Neural progenitor cell (in vitro differentiated cells): ENCODE measurements at regions not wholly inside any gene's neighbourhood (a gene's known extent, or its start where the extent isn't known, plus 50 kb on each side); places are given as distances from the start of the nearest gene placed in this dataset.
"Not testable (repeated sequence)": the region's sequence is repeated elsewhere in the genome, so short reads cannot be mapped to it uniquely, and the experiment has no call there.

Experiments used
- DNase-seq: peaks from one replicate; pipeline ENCODE4 v3.0.0-alpha.2; 2016; ENCODE audit warnings: low spot score
- H2AFZ ChIP-seq: fragments of 200-600 bp; sonication (generic); replicated peaks from 2 replicates; pipeline ENCODE4 v1.6.1; 2016; ENCODE audit warnings: antibody characterized with exemption
- H3F3A ChIP-seq: fragments of 200-600 bp; sonication (generic); 2 replicates; pipeline ENCODE4 v1.6.1; 2016; ENCODE audit warnings: antibody characterized with exemption, low read depth
- H3K27ac ChIP-seq: fragments of 200-600 bp; sonication (generic); 2 replicates; pipeline ENCODE4 v1.5.1; 2016; ENCODE audit warnings: mild to moderate bottlenecking
- H3K27me3 ChIP-seq: fragments of 200-600 bp; sonication (generic); 2 replicates; pipeline ENCODE4 v1.6.1; 2016; ENCODE audit warnings: mild to moderate bottlenecking, moderate library complexity
- H3K36me3 ChIP-seq: fragments of 200-600 bp; sonication (generic); 2 replicates; pipeline ENCODE4 v1.5.1; 2016
- H3K4me1 ChIP-seq: fragments of 200-600 bp; sonication (generic); 2 replicates; pipeline ENCODE4 v1.6.1; 2016; ENCODE audit warnings: mixed run types
- H3K4me2 ChIP-seq: fragments of 200-600 bp; sonication (generic); 2 replicates; pipeline ENCODE4 v1.6.1; 2016
- H3K4me3 ChIP-seq: fragments of 200-600 bp; sonication (generic); 2 replicates; pipeline ENCODE4 v1.5.1; 2016
- H3K79me2 ChIP-seq: fragments of 200-600 bp; sonication (generic); 2 replicates; pipeline ENCODE4 v1.6.1; 2016; ENCODE audit warnings: low read depth
- H3K9ac ChIP-seq: fragments of 200-600 bp; sonication (generic); 2 replicates; pipeline ENCODE4 v1.6.1; 2016
- H3K9me3 ChIP-seq: fragments of 200-600 bp; sonication (generic); 2 replicates; pipeline ENCODE4 v1.5.1; 2016; ENCODE audit warnings: low read depth
- H4K20me1 ChIP-seq: fragments of 200-600 bp; sonication (generic); 2 replicates; pipeline ENCODE4 v1.6.1; 2016; ENCODE audit warnings: low read depth
- H3K27ac Mint-ChIP-seq: 3 replicates; pipeline ENCODE4 v1.8.0; 2021; ENCODE audit warnings: mixed read lengths
- H3K27me3 Mint-ChIP-seq: 2 replicates; pipeline ENCODE4 v1.8.0; 2022; ENCODE audit warnings: low read depth, mild to moderate bottlenecking, inconsistent platforms, moderate library complexity, mixed read lengths; ENCODE audit not compliant: insufficient read depth
- H3K36me3 Mint-ChIP-seq: 3 replicates; pipeline ENCODE4 v1.8.0; 2021; ENCODE audit warnings: mixed read lengths
- H3K4me1 Mint-ChIP-seq: 3 replicates; pipeline ENCODE4 v1.8.0; 2021; ENCODE audit warnings: mixed read lengths
- H3K4me3 Mint-ChIP-seq: 3 replicates; pipeline ENCODE4 v1.8.0; 2021; ENCODE audit warnings: mild to moderate bottlenecking, moderate library complexity, mixed read lengths
- H3K9me3 Mint-ChIP-seq: 3 replicates; pipeline ENCODE4 v1.8.0; 2020; ENCODE audit warnings: mixed read lengths
- EZH2 ChIP-seq: fragments of 200-600 bp; sonication (generic); IDR thresholded peaks from 2 replicates; pipeline ENCODE4 v1.6.1; 2017; ENCODE audit warnings: antibody characterized with exemption, mild to moderate bottlenecking, moderate library complexity
- EZH2phosphoT487 ChIP-seq: fragments of 200-600 bp; sonication (generic); IDR thresholded peaks from 2 replicates; pipeline ENCODE4 v1.6.1; 2017; ENCODE audit warnings: antibody characterized with exemption
- TF ChIP-seq, protein P1 (sequence below): fragments of 200-600 bp; sonication (generic); IDR thresholded peaks from 2 replicates; pipeline ENCODE4 v1.5.1; 2017; ENCODE audit warnings: antibody characterized with exemption, mild to moderate bottlenecking

- H3K27ac Mint-ChIP-seq, result no peak overlapping the region
These were observed 129.4 kb downstream of the TFCP2L1 start for GRCh38 chr2:121155502-121156056.

GRCh38 chr2:121157481-121157880 is 127.5 kb downstream of the TFCP2L1 start:
- H3K9me3 Mint-ChIP-seq, result peaks cover 33% of the 10 kb centered on the region
- not testable (repeated sequence) for H3F3A ChIP-seq, H3K4me3 Mint-ChIP-seq, H3K4me3 ChIP-seq, H3K27ac Mint-ChIP-seq, H3K4me1 ChIP-seq, H3K27ac ChIP-seq, H4K20me1 ChIP-seq, H2AFZ ChIP-seq, H3K9me3 ChIP-seq, H3K9ac ChIP-seq, H3K36me3 Mint-ChIP-seq, H3K36me3 ChIP-seq, DNase-seq, H3K4me1 Mint-ChIP-seq, H3K27me3 Mint-ChIP-seq, H3K4me2 ChIP-seq, H3K27me3 ChIP-seq, H3K79me2 ChIP-seq

More at GRCh38 chr2:121155502-121156056, 129.4 kb downstream of the TFCP2L1 start:
- H3K9ac ChIP-seq, result no peak overlapping the region
- H3K79me2 ChIP-seq, result no peaks in the 10 kb centered on the region
- H3K4me2 ChIP-seq, result no peak overlapping the region
- no peak overlapping the region for H2AFZ ChIP-seq
- no peaks in the 10 kb centered on the region for H3F3A ChIP-seq
- no peaks in the 10 kb centered on the region for H3K36me3 ChIP-seq
- peaks cover 2% of the 10 kb centered on the region for H3K4me1 Mint-ChIP-seq
- H3K4me3 Mint-ChIP-seq, result no peak overlapping the region
- peaks cover 3% of the 10 kb centered on the region for H3K27me3 Mint-ChIP-seq
- TF ChIP-seq, protein P1, sequence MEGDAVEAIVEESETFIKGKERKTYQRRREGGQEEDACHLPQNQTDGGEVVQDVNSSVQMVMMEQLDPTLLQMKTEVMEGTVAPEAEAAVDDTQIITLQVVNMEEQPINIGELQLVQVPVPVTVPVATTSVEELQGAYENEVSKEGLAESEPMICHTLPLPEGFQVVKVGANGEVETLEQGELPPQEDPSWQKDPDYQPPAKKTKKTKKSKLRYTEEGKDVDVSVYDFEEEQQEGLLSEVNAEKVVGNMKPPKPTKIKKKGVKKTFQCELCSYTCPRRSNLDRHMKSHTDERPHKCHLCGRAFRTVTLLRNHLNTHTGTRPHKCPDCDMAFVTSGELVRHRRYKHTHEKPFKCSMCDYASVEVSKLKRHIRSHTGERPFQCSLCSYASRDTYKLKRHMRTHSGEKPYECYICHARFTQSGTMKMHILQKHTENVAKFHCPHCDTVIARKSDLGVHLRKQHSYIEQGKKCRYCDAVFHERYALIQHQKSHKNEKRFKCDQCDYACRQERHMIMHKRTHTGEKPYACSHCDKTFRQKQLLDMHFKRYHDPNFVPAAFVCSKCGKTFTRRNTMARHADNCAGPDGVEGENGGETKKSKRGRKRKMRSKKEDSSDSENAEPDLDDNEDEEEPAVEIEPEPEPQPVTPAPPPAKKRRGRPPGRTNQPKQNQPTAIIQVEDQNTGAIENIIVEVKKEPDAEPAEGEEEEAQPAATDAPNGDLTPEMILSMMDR, result no peak
- TF ChIP-seq EZH2phosphoT487 (no peak), EZH2 (no peak)
- H4K20me1 ChIP-seq, result no peaks in the 10 kb centered on the region
- no peaks in the 10 kb centered on the region for H3K27me3 ChIP-seq
- no peaks in the 10 kb centered on the region for H3K36me3 Mint-ChIP-seq
- no peak for DNase-seq
- H3K9me3 Mint-ChIP-seq, result peaks cover 28% of the 10 kb centered on the region
- no peak overlapping the region for H3K27ac ChIP-seq
- no peak overlapping the region for H3K4me3 ChIP-seq
- peaks cover 8% of the 10 kb centered on the region for H3K9me3 ChIP-seq
- no peaks in the 10 kb centered on the region for H3K4me1 ChIP-seq

DNA sequence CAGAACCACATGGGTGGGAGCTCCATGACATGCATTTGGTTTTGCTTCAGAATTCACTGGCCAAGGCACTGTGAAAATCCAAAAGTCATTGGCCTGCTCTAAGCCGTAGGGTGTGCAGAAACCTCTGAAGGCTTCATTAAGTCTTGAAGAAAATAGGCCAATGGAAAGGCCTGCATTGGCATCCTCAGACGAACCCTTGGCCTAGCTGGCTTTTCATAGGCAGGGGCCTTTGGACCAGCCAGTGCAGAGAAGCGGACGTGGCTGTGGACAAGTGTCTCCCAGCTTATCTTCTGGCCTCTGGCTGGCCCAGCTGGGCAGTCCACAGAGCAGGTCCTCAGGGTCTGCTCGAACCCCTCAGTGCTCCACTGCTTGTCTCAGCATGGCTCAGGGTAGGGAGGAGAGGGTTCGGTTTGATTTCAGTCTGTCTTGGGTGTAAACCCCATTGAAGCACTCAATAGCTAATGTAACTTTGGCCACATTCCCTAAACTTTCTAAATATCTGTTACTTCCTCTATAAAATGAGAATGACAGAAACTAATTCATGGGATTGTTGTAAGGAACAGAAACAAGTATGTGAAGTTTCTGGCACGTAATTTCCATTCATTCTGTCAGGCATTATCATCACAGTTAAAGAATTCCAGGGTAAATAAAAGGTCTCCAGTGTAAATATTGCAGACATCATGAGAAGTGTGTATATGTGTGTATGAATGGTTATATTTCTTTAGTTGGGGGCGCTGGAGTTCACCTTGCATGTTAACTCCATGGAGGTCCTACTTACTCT is 125.5 kb downstream of the TFCP2L1 start:
- H3K36me3 ChIP-seq, result no peaks in the 10 kb centered on the region
- H3K79me2 ChIP-seq, result no peaks in the 10 kb centered on the region
- peaks cover 38% of the 10 kb centered on the region for H3K9me3 Mint-ChIP-seq
- no peaks in the 10 kb centered on the region for H4K20me1 ChIP-seq
- no peaks in the 10 kb centered on the region for H3F3A ChIP-seq
- H3K4me2 ChIP-seq, result no peak overlapping the region
- H3K9me3 ChIP-seq, result peaks cover 8% of the 10 kb centered on the region
- H3K27me3 ChIP-seq, result no peaks in the 10 kb centered on the region
- H3K4me3 Mint-ChIP-seq, result no peak overlapping the region
- no peak overlapping the region for H3K27ac Mint-ChIP-seq
- DNase-seq, result no peak
- H3K36me3 Mint-ChIP-seq, result no peaks in the 10 kb centered on the region
- H3K4me1 ChIP-seq, result no peaks in the 10 kb centered on the region
- H3K9ac ChIP-seq, result no peak overlapping the region
- H3K4me1 Mint-ChIP-seq, result peaks cover 2% of the 10 kb centered on the region
- no peak overlapping the region for H3K27ac ChIP-seq
- H2AFZ ChIP-seq, result no peak overlapping the region
- no peak overlapping the region for H3K4me3 ChIP-seq
- no peak for TF ChIP-seq EZH2
- TF ChIP-seq, protein P1, result no peak
- no peak for TF ChIP-seq EZH2phosphoT487
- H3K27me3 Mint-ChIP-seq, result peaks cover 3% of the 10 kb centered on the region

- no peak overlapping the region for H3K27ac Mint-ChIP-seq
- no peaks in the 10 kb centered on the region for H3K36me3 Mint-ChIP-seq
- no peak overlapping the region for H3K4me2 ChIP-seq
- no peaks in the 10 kb centered on the region for H4K20me1 ChIP-seq
- H2AFZ ChIP-seq, result no peak overlapping the region
- H3K27ac ChIP-seq, result no peak overlapping the region
- peaks cover 2% of the 10 kb centered on the region for H3K4me1 Mint-ChIP-seq
- no peaks in the 10 kb centered on the region for H3K27me3 ChIP-seq
- H3K9me3 Mint-ChIP-seq, result peaks cover 38% of the 10 kb centered on the region
- no peaks in the 10 kb centered on the region for H3K36me3 ChIP-seq
- no peak for DNase-seq
- no peak overlapping the region for H3K4me3 Mint-ChIP-seq
- H3K9ac ChIP-seq, result no peak overlapping the region
- H3K9me3 ChIP-seq, result peaks cover 8% of the 10 kb centered on the region
- H3K4me1 ChIP-seq, result no peaks in the 10 kb centered on the region
- H3K79me2 ChIP-seq, result no peaks in the 10 kb centered on the region
- H3K4me3 ChIP-seq, result no peak overlapping the region
- TF ChIP-seq, protein P1, result no peak
- no peak for TF ChIP-seq EZH2phosphoT487
- no peak for TF ChIP-seq EZH2
- peaks cover 3% of the 10 kb centered on the region for H3K27me3 Mint-ChIP-seq
- H3F3A ChIP-seq, result no peaks in the 10 kb centered on the region
These were observed 124.6 kb downstream of the TFCP2L1 start for GRCh38 chr2:121160366-121160765.
